ENCODE measurements at regions not wholly inside any gene's neighbourhood (a gene's known extent, or its start where the extent isn't known, plus 50 kb on each side); places are given as distances from the start of the nearest gene placed in this dataset.

- no peak for DNase-seq
Observed at GRCh38 chr10:78401624-78402367, 368.1 kb downstream of the RPS24 start.

- DNase-seq, result no peak
Observed at GRCh38 chr10:78402591-78402990, 368.9 kb downstream of the RPS24 start.

GRCh38 chr10:78403781-78404180, 370.1 kb downstream of the RPS24 start:
- DNase-seq, result no peak

GRCh38 chr10:78404296-78404695, 370.6 kb downstream of the RPS24 start:
- DNase-seq, result no peak

- DNase-seq, result no peak
Observed at GRCh38 chr10:78405231-78405630, 371.6 kb downstream of the RPS24 start.

GRCh38 chr10:78405736-78406135, 372.1 kb downstream of the RPS24 start:
- no peak for DNase-seq

GRCh38 chr10:78406648-78407008, 373.0 kb downstream of the RPS24 start:
- no peak for DNase-seq

GRCh38 chr10:78407009-78407711, 373.5 kb downstream of the RPS24 start:
- DNase-seq, result no peak

GRCh38 chr10:78407966-78408365, 374.3 kb downstream of the RPS24 start:
- no peak for DNase-seq

GRCh38 chr10:78408671-78409472, 375.2 kb downstream of the RPS24 start:
- DNase-seq, result no peak

- no peak for DNase-seq
Observed at GRCh38 chr10:78410046-78410965, 376.6 kb downstream of the RPS24 start.

- no peak for DNase-seq
Observed at GRCh38 chr10:78411716-78412115, 378.1 kb downstream of the RPS24 start.

GRCh38 chr10:78412605-78413004, 378.9 kb downstream of the RPS24 start:
- no peak for DNase-seq

GRCh38 chr10:78413076-78414055, 379.7 kb downstream of the RPS24 start:
- no peak for DNase-seq

- no peak for DNase-seq
Observed at GRCh38 chr10:78414380-78414779, 380.7 kb downstream of the RPS24 start.

GRCh38 chr10:78415111-78415510, 381.4 kb downstream of the RPS24 start:
- DNase-seq, result no peak

GRCh38 chr10:78416031-78417011, 382.7 kb downstream of the RPS24 start:
- DNase-seq, result no peak

- DNase-seq, result no peak
Observed at GRCh38 chr10:78417425-78418370, 384.0 kb downstream of the RPS24 start.

Measured in amniotic stem cell (primary cell).